ENCODE measurements at regions not wholly inside any gene's neighbourhood (a gene's known extent, or its start where the extent isn't known, plus 50 kb on each side); places are given as distances from the start of the nearest gene placed in this dataset.

DNA sequence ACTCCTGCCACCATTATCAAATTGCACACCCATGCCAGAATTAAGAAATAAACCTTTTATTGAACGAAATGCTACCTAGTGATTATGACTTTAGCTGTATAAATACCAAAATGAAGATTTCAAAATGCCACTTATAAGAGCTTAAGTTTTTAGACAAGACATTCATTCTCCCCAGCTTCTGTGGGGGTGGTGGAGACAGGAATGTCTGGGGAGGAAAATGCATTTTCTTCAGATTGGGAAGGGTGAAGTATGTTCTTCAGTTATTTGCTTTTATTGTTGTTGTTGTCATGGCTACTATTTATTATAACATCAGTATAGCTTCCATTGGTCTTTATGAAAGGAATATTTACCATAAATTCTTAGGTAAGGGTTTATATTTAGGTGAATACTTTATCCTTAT lies 132.7 kb upstream of the GMNC start:
- H3K4me3 ChIP-seq (ENCODE audit: low read length), result no peak overlapping the region
- H3K36me3 ChIP-seq (ENCODE audit: control insufficient read depth, low read length), result no peaks in the 10 kb centered on the region
- no peaks in the 10 kb centered on the region for H4K20me1 ChIP-seq (ENCODE audit: control insufficient read depth, insufficient read depth, low read depth, low read length)
- TF ChIP-seq, protein P1, sequence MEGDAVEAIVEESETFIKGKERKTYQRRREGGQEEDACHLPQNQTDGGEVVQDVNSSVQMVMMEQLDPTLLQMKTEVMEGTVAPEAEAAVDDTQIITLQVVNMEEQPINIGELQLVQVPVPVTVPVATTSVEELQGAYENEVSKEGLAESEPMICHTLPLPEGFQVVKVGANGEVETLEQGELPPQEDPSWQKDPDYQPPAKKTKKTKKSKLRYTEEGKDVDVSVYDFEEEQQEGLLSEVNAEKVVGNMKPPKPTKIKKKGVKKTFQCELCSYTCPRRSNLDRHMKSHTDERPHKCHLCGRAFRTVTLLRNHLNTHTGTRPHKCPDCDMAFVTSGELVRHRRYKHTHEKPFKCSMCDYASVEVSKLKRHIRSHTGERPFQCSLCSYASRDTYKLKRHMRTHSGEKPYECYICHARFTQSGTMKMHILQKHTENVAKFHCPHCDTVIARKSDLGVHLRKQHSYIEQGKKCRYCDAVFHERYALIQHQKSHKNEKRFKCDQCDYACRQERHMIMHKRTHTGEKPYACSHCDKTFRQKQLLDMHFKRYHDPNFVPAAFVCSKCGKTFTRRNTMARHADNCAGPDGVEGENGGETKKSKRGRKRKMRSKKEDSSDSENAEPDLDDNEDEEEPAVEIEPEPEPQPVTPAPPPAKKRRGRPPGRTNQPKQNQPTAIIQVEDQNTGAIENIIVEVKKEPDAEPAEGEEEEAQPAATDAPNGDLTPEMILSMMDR (IDR thresholded peaks at IDR 0.05; ENCODE audit: low read depth, low read length, poor library complexity, severe bottlenecking), result no peak
- no peak for TF ChIP-seq EZH2phosphoT487 (IDR thresholded peaks at IDR 0.05; ENCODE audit: borderline replicate concordance, low read length)
- H3F3A ChIP-seq (ENCODE audit: control insufficient read depth, insufficient read depth), result no peaks in the 10 kb centered on the region
- no peak overlapping the region for H3K27ac ChIP-seq (ENCODE audit: low read depth, low read length)
- no peaks in the 10 kb centered on the region for H3K9me2 ChIP-seq (replicated peaks; ENCODE audit: control insufficient read depth, low read length)
- H3K4me2 ChIP-seq (ENCODE audit: low read length), result no peak overlapping the region
- H3K4me1 ChIP-seq (ENCODE audit: control insufficient read depth, low read length), result no peaks in the 10 kb centered on the region
- no peaks in the 10 kb centered on the region for H3K79me2 ChIP-seq (ENCODE audit: control insufficient read depth, low read length)
- H3K27me3 ChIP-seq (ENCODE audit: control insufficient read depth, low read length), result no peaks in the 10 kb centered on the region
- 0 out of 2 replicates have a peak, but pooled peaks cover 1% of the 10 kb centered on the region for H3K9me3 ChIP-seq (ENCODE audit: control insufficient read depth, insufficient read depth, low read length)

DNA sequence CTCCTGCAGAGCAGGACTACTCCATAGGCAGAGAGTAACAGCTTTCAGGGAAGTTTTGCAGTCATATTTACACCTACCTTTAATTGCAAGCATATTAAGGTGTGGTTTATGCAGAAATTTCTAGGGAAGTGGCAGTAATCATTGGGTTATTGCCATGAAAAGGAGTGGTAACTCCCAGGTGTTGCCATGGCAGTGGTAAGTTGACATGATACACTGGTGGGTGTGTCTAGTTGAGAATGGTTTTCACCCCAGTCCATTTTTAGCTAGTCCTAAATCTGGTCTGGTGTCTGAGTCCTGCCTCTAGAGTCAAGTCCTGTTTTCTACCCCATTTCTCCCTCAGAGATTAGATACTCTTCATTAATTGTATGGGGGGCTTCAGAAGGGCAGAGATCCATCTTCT lies 128.4 kb upstream of the GMNC start:
- no peak overlapping the region for H3K4me2 ChIP-seq (ENCODE audit: low read length)
- no peaks in the 10 kb centered on the region for H3F3A ChIP-seq (ENCODE audit: control insufficient read depth, insufficient read depth)
- H3K36me3 ChIP-seq (ENCODE audit: control insufficient read depth, low read length), result no peaks in the 10 kb centered on the region
- H3K79me2 ChIP-seq (ENCODE audit: control insufficient read depth, low read length), result no peaks in the 10 kb centered on the region
- H4K20me1 ChIP-seq (ENCODE audit: control insufficient read depth, insufficient read depth, low read depth, low read length), result no peaks in the 10 kb centered on the region
- H3K9me3 ChIP-seq (ENCODE audit: control insufficient read depth, insufficient read depth, low read length), result peaks cover 7% of the 10 kb centered on the region; the same call in 1 of the 2 replicates
- no peaks in the 10 kb centered on the region for H3K9me2 ChIP-seq (replicated peaks; ENCODE audit: control insufficient read depth, low read length)
- no peak for TF ChIP-seq EZH2phosphoT487 (IDR thresholded peaks at IDR 0.05; ENCODE audit: borderline replicate concordance, low read length)
- TF ChIP-seq, protein P1 (IDR thresholded peaks at IDR 0.05; ENCODE audit: low read depth, low read length, poor library complexity, severe bottlenecking), result no peak
- H3K27ac ChIP-seq (ENCODE audit: low read depth, low read length), result no peak overlapping the region
- no peaks in the 10 kb centered on the region for H3K27me3 ChIP-seq (ENCODE audit: control insufficient read depth, low read length)
- no peaks in the 10 kb centered on the region for H3K4me1 ChIP-seq (ENCODE audit: control insufficient read depth, low read length)
- H3K4me3 ChIP-seq (ENCODE audit: low read length), result no peak overlapping the region

DNA sequence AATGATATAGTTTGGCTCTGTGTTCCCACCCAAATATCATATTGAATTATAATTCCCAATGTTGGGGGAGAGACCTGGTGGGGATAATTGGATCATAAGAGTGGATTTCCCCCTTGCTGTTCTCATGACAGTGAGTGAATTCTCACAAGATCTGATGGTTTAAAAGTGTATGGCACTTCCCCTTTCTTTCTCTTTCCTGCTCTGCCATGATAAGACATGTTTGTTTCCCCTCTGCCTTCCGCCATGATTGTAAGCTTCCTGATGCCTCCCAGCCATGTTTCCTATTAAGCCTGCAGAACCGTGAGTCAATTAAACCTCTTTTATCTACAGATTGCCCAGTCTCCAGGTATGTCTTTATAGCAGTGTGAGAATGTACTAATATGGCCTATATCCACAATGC lies 126.7 kb upstream of the GMNC start:
- H3K9me2 ChIP-seq (replicated peaks; ENCODE audit: control insufficient read depth, low read length), result no peaks in the 10 kb centered on the region
- peaks cover 13% of the 10 kb centered on the region for H3K4me1 ChIP-seq (ENCODE audit: control insufficient read depth, low read length)
- H3K36me3 ChIP-seq (ENCODE audit: control insufficient read depth, low read length), result no peaks in the 10 kb centered on the region
- H3F3A ChIP-seq (ENCODE audit: control insufficient read depth, insufficient read depth), result peaks cover 2% of the 10 kb centered on the region; the same call in 1 of the 2 replicates
- no peak overlapping the region for H3K4me3 ChIP-seq (ENCODE audit: low read length)
- H3K27me3 ChIP-seq (ENCODE audit: control insufficient read depth, low read length), result no peaks in the 10 kb centered on the region
- TF ChIP-seq, protein P1 (IDR thresholded peaks at IDR 0.05; ENCODE audit: low read depth, low read length, poor library complexity, severe bottlenecking), result no peak
- TF ChIP-seq EZH2phosphoT487 (IDR thresholded peaks at IDR 0.05; ENCODE audit: borderline replicate concordance, low read length), result no peak
- H3K79me2 ChIP-seq (ENCODE audit: control insufficient read depth, low read length), result no peaks in the 10 kb centered on the region
- H3K27ac ChIP-seq (ENCODE audit: low read depth, low read length), result no peak overlapping the region
- H4K20me1 ChIP-seq (ENCODE audit: control insufficient read depth, insufficient read depth, low read depth, low read length), result no peaks in the 10 kb centered on the region
- H3K4me2 ChIP-seq (ENCODE audit: low read length), result no peak overlapping the region
- peaks cover 12% of the 10 kb centered on the region; the same call in 1 of the 2 replicates for H3K9me3 ChIP-seq (ENCODE audit: control insufficient read depth, insufficient read depth, low read length)

Measured in DOHH2 (cell line).